MM.1S (cell line): ENCODE measurements at regions not wholly inside any gene's neighbourhood (a gene's known extent, or its start where the extent isn't known, plus 50 kb on each side); places are given as distances from the start of the nearest gene placed in this dataset.

ENCODE experiments used
- DNase-seq: peaks from one replicate; pipeline ENCODE4 v3.0.0-alpha.2; 2015
- H2AFZ ChIP-seq: fragments of 300-600 bp; sonication (generic); 2 replicates; pipeline ENCODE4 v1.6.0; 2016; ENCODE audit warnings: antibody characterized with exemption, low read length
- H3F3A ChIP-seq: fragments of 300-600 bp; sonication (generic); 2 replicates; pipeline ENCODE4 v1.6.1; 2016; ENCODE audit warnings: mild to moderate bottlenecking, antibody characterized with exemption, low read length, moderate library complexity, mixed read lengths; ENCODE audit not compliant: insufficient read depth
- H3K27ac ChIP-seq: fragments of 300-600 bp; sonication (generic); 2 replicates; pipeline ENCODE4 v1.5.1; 2016; ENCODE audit warnings: mild to moderate bottlenecking, low read length
- H3K27me3 ChIP-seq: fragments of 300-600 bp; sonication (generic); replicated peaks from 2 replicates; pipeline ENCODE4 v1.6.0; 2016; ENCODE audit warnings: low read length; ENCODE audit not compliant: insufficient read depth
- H3K36me3 ChIP-seq: fragments of 300-600 bp; sonication (generic); replicated peaks from 2 replicates; pipeline ENCODE4 v1.6.1; 2016; ENCODE audit warnings: mild to moderate bottlenecking, low read length, mixed read lengths; ENCODE audit not compliant: insufficient read depth
- H3K4me1 ChIP-seq: fragments of 300-600 bp; sonication (generic); 2 replicates; pipeline ENCODE4 v1.6.1; 2016; ENCODE audit warnings: low read length, mixed read lengths
- H3K4me2 ChIP-seq: fragments of 300-600 bp; sonication (generic); 2 replicates; pipeline ENCODE4 v1.6.0; 2016; ENCODE audit warnings: low read depth, low read length
- H3K4me3 ChIP-seq: fragments of 300-600 bp; sonication (generic); 2 replicates; pipeline ENCODE4 v1.5.1; 2016; ENCODE audit warnings: low read length, mixed read lengths
- H3K79me2 ChIP-seq: fragments of 300-600 bp; sonication (generic); 2 replicates; pipeline ENCODE4 v1.6.1; 2016; ENCODE audit warnings: mixed run types, low read length, mixed read lengths
- H3K9ac ChIP-seq: fragments of 300-600 bp; sonication (generic); 2 replicates; pipeline ENCODE4 v1.6.1; 2016; ENCODE audit warnings: low read length, mixed read lengths
- H3K9me2 ChIP-seq: fragments of 300-600 bp; sonication (generic); replicated peaks from 2 replicates; pipeline ENCODE4 v1.6.1; 2016; ENCODE audit warnings: mild to moderate bottlenecking, low read length, mixed read lengths; ENCODE audit not compliant: insufficient read depth
- H3K9me3 ChIP-seq: fragments of 300-600 bp; sonication (generic); replicated peaks from 2 replicates; pipeline ENCODE4 v1.6.1; 2016; ENCODE audit warnings: mild to moderate bottlenecking, low read length, mixed read lengths; ENCODE audit not compliant: insufficient read depth
- H4K20me1 ChIP-seq: fragments of 300-600 bp; sonication (generic); 2 replicates; pipeline ENCODE4 v1.6.1; 2016; ENCODE audit warnings: mild to moderate bottlenecking, low read length, moderate library complexity, mixed read lengths; ENCODE audit not compliant: insufficient read depth
- CTCF ChIP-seq: fragments of 300-600 bp; sonication (generic); IDR thresholded peaks from 2 replicates; pipeline ENCODE4 v1.5.1; 2016; ENCODE audit warnings: antibody characterized with exemption, low read length, mixed read lengths
- EZH2 ChIP-seq: fragments of 300-600 bp; sonication (generic); optimal IDR thresholded peaks from 2 replicates; pipeline ENCODE3; 2017; ENCODE audit warnings: low read depth, mild to moderate bottlenecking, antibody characterized with exemption, low read length, mixed read lengths
- EZH2phosphoT487 ChIP-seq: fragments of 300-600 bp; sonication (generic); IDR thresholded peaks from 2 replicates; pipeline ENCODE4 v1.6.1; 2018; ENCODE audit warnings: antibody characterized with exemption, low read length

- H3K4me2 ChIP-seq: no peak overlapping the region
- no peak overlapping the region for H3K9ac ChIP-seq
- H3K27ac ChIP-seq: no peak overlapping the region
- DNase-seq: no peak
- no peaks in the 10 kb centered on the region for H3K79me2 ChIP-seq
- no peaks in the 10 kb centered on the region for H3K36me3 ChIP-seq
- TF ChIP-seq EZH2 (no peak), EZH2phosphoT487 (no peak), CTCF (no peak)
- H3K9me3 ChIP-seq: no peaks in the 10 kb centered on the region
- H3K27me3 ChIP-seq: no peaks in the 10 kb centered on the region
- no peaks in the 10 kb centered on the region for H4K20me1 ChIP-seq
- H2AFZ ChIP-seq: no peak overlapping the region
- no peaks in the 10 kb centered on the region for H3K9me2 ChIP-seq
- no peak overlapping the region for H3K4me3 ChIP-seq
- H3K4me1 ChIP-seq: no peaks in the 10 kb centered on the region
- no peaks in the 10 kb centered on the region for H3F3A ChIP-seq
Measured at GRCh38 chr4:117654079-117654478, 380.2 kb upstream of the NDST3 start.

- Histone ChIP-seq H3K9ac (no peak overlapping the region), H3K4me1 (no peaks in the 10 kb centered on the region), H3K27ac (no peak overlapping the region), H3K4me2 (no peak overlapping the region), H4K20me1 (no peaks in the 10 kb centered on the region), H3K27me3 (no peaks in the 10 kb centered on the region), H3K79me2 (no peaks in the 10 kb centered on the region), H3K9me2 (no peaks in the 10 kb centered on the region), H3K9me3 (no peaks in the 10 kb centered on the region), H3F3A (no peaks in the 10 kb centered on the region), H2AFZ (no peak overlapping the region), H3K4me3 (no peak overlapping the region), H3K36me3 (no peaks in the 10 kb centered on the region)
- no peak for DNase-seq
- TF ChIP-seq CTCF (no peak), EZH2phosphoT487 (no peak), EZH2 (no peak)
Measured at GRCh38 chr4:117660668-117661067, 373.6 kb upstream of the NDST3 start.

GRCh38 chr4:117661091-117662072, 372.9 kb upstream of the NDST3 start:
- Histone ChIP-seq H3K36me3 (no peaks in the 10 kb centered on the region), H3K27me3 (no peaks in the 10 kb centered on the region), H3K9me2 (no peaks in the 10 kb centered on the region), H3K9ac (no peak overlapping the region), H3K4me1 (no peaks in the 10 kb centered on the region), H3K4me3 (no peak overlapping the region), H3K4me2 (no peak overlapping the region), H2AFZ (no peak overlapping the region), H3F3A (no peaks in the 10 kb centered on the region), H3K27ac (no peak overlapping the region), H3K79me2 (no peaks in the 10 kb centered on the region), H4K20me1 (no peaks in the 10 kb centered on the region), H3K9me3 (no peaks in the 10 kb centered on the region)
- TF ChIP-seq CTCF: no peak
- TF ChIP-seq EZH2phosphoT487: no peak
- no peak for TF ChIP-seq EZH2
- no peak for DNase-seq
